GM12873 (cell line): ENCODE measurements at regions not wholly inside any gene's neighbourhood (a gene's known extent, or its start where the extent isn't known, plus 50 kb on each side); places are given as distances from the start of the nearest gene placed in this dataset.

Source experiments
- CTCF ChIP-seq: IDR thresholded peaks from 2 replicates; pipeline ENCODE4 v1.5.1; 2012; ENCODE audit warnings: low read depth, mild to moderate bottlenecking, moderate library complexity, low read length, control low read depth; ENCODE audit not compliant: insufficient read depth; ENCODE audit errors: missing control alignments

DNA sequence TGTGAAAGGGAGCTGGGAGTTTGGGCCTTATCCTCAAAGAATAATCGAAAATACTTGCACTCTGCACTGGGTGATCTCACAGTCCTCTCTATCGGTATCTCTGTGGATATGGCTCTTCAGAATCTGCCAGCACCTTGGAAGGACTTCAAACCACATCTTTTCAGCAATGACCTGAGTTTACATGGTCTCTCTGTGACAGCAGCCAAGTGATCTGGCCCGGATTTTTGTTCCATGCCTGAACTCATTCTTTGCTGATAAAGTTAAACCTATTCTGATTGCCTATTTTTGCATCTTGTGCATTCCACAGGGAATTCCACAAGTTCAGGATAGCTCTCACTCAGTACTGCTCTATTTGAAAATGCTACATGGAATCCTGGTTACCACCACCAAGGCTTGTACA lies 98.9 kb downstream of the HDGFL1 start:
- TF ChIP-seq CTCF, result no peak

- no peak for TF ChIP-seq CTCF
Measured at GRCh38 chr6:22668717-22669116, 99.4 kb downstream of the HDGFL1 start.

DNA sequence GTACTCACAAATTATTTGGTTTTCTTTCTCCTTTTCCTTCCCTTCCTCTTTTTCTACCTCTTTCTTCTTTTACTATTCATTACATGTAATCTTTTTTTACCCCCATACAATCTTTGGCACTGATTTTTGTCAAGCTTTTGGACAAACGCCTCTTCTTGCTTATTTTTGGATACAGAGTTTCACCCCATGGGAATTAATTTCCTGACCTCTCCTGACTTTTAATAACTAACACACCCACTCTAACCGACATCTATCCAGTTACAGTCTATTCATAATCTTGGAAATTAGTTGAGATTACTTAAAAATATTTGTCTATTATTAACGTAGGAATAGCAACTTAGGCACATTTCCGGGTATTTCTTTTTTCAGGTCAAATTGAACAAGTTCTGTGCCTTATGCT lies 101.2 kb downstream of the HDGFL1 start:
- no peak for TF ChIP-seq CTCF

DNA sequence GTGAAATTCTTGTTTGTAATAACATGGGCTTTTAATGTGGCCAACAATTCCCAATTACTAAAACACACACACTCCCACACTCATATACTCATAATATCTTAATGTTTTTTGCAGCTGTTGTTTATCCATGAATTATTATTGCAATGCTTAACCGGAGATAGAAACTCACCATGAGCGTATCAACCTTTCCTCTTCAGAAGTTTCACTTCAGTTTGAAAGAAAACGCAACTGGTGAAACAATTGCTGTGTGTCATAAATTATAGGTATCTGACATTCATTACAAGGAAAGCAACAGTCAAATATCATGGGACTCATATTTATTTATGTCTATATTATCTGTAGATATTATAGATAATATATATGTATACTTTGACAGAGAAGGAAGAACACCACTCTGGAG lies 104.1 kb downstream of the HDGFL1 start:
- no peak for TF ChIP-seq CTCF

DNA sequence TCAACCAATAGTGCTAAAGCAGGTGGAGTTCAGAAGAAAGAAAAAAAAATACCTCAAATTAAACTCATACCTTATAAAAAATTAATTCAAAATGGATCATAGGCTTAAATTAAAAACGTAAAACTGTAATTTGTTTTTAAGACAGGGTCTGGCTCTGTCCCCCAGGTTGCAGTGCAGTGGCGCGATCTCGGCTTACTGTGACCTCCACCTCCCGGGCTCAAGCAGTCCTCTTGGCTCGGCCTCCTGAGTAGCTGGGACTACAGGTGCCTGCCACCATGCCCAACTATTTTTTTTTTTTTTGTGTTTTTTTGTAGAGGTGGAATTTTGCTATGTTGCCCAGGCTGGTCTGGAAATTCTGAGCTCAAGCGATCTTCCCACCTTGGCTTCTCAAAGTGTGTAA lies 111.6 kb downstream of the HDGFL1 start:
- TF ChIP-seq CTCF, result no peak

GRCh38 chr6:22681761-22682160 lies 112.4 kb downstream of the HDGFL1 start:
- no peak for TF ChIP-seq CTCF

- no peak for TF ChIP-seq CTCF
Measured at GRCh38 chr6:22682979-22683378, 113.6 kb downstream of the HDGFL1 start.

GRCh38 chr6:22690446-22690845 lies 121.1 kb downstream of the HDGFL1 start:
- no peak for TF ChIP-seq CTCF
